ENCODE measurements at regions not wholly inside any gene's neighbourhood (a gene's known extent, or its start where the extent isn't known, plus 50 kb on each side); places are given as distances from the start of the nearest gene placed in this dataset.
"Not testable (repeated sequence)": the region's sequence is repeated elsewhere in the genome, so short reads cannot be mapped to it uniquely, and the experiment has no call there.

DNA sequence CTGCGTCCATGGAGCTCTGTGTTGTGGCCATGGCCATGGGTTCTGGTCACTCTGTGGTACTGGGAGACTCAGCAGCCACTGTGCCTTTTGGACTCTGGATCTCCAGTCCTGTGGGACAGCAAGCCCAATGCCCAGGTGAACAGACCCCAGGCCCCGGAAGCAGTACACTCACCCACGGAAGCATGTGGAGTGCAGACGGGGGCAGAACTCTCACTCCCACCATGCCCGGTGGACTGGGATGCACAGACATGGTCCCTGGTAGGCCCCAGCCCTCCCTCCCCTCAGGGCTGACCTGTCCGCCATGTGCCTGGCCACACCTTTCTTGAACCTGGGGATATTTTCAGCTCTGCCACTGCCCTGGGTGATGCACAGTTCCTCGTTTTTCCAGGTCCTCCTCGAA is 163.3 kb downstream of the URI1 start:
- no peak for DNase-seq

DNA sequence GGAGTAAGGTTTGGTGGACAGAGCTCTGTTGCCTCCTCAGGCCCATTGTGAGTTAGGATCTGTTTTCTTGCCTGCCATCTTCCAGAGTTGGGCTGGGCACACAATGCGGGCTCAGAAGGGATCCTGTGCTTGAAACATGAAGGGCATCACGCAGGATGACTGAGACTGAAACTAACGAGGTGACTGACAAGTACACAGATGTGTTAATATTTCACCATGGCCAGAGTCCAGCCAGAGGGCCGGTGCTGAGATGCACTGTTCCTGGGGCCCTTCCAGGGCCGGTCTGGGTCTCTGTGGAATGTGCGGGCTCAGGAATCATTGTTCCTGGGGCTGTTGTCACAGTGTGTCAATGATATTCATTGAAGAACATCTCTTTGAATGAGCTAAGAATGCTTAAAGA is 163.7 kb downstream of the URI1 start:
- no peak for DNase-seq

DNA sequence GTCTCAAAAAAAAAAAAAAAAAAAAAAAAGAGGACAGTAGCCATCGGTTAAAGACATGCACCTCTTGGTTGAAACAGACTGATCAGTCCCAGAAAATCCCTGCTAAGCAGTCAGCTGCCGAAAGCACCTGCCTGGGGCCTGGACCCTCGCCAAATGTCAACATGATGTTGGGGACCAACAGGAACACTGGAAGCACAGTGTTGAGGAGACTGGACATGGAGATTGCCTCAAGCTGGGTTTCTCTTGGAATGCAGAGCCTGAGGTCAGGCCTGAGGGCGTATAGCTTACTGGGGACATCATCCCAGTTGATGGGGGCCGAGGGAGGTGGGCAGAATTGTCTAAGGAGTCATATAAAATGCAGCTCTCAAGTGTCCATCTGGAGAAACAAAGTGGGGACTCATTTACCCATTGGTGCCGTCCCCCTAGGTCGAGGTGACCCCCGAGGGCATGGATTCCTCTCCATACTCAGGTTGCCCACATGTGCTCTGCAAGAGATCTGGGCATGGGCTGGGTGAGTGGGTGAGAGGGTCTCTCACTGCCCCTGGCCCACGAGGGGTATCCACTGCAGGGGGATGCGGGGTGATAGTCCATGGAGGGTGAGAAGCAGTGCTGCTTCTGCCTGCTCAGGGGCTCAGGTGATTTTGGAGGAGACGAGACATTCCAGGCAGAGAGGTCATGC is 164.5 kb downstream of the URI1 start:
- no peak for DNase-seq

DNA sequence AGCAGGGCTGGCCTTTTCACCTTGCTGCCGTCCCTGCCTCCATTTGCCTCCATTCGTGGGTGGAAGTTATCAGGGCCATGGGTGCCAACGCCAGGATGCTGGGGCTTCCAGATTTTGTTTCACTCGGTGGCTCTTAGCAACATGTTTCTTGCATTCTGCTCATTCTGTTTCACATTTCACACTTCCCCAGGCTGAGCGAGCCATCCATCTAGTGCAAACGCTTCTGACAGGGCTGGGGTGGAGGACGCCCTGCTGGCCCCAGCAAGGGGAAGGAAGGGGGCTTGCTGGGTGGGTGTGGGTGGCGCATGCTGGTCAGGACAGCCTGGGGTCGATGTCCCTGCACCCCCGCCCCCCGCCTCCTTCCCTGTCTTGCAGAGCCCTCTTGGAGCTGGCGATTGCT is 165.2 kb downstream of the URI1 start:
- DNase-seq = no peak

DNA sequence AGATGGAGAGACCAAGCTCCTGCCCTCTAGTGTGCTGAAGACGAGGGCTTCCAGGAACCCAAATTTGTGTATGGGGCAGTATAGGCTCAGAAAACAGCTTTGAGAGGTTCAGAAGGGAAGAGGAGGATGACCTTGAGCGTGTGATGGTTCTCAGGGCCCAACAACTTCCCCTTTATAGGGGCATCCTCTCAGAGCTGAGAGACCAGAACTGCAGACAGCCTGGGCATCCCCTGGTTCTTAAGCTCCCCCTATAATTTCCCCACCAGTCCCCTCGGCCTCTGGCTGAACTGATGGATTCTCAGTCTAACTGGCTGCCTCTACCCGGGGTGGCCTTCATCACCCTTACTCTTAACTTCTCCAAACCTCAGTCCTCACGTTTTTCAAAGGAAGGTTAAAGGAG is 167.5 kb downstream of the URI1 start:
- no peak for DNase-seq

DNA sequence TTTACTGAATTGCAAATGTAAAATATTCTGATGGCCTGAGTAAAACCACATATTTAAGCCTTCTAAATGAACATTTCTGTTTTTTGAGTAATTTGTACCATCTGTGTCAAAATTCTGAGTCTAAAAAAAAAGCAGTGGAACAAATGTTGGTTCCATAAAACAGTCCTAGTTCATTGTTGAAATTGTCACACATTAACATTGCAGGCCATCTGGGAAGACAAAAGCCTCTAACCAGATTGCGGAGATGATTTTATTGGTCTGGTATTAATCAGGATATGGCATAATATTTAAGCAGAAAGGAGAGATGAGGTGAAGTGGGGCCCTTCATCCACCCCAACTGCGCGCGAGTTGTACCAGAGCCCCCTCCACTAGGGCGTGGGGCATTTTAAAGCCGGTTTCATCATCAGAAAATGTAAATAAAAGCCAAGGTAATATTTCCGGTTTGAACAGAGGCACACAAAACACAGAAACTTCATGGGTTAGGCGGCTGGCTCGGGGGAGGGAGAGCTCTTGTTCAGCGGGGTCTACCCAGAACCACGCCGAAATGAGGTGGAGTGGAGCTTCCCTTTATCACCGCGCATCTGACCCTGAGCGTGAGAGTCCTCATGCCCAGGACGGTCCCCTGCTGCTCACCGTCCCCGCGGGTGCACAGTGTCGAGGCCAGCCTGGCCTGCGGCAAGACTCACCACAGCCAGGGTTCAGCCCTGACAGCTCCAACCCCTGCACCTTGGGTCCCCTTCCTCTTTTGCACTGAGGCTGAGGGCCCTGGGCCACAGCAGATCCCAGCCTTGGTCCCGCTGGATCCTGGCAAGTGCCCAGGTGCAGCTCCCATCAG is 169.2 kb downstream of the URI1 start:
- DNase-seq = no peak

DNA sequence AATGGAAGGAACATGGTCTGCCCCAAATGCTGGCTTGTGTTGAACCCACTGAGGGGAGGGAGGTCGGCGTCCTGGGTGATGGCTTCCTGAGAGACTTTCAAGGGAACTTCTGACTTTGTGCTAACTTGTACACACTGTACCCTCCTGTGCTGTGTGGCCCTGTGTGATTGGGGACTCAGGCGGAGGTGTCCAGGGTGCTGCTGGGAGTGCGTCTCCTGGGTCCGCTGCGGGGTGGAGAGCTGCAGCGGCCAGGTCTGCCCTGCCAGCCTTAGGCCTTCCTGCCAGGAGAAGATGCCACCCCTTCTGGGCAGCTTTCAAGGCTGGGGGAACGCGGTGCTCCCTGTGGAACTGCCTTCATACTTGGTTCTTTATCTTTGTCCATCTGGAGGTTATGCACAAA is 170.1 kb downstream of the URI1 start:
- no peak for DNase-seq

DNA sequence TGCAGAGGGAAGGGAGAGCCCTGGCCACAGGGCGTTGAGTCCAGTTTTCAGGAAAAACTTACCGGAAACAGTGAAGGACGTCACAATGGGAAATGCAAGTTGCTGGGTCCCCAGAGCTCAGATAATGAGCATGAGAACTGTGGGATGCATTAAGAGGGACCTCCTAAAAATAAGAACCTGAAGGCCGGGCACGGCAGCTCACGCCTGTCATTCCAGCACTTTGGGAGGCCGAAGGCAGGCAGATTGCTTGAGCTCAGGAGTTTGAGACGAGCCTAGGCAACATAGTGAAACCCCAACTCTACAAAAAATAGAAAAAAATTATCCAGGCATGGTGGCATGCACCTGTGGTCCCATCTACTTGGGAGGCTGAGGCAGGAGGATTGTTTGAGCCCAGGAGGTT is 170.6 kb downstream of the URI1 start:
- DNase-seq = no peak

DNA sequence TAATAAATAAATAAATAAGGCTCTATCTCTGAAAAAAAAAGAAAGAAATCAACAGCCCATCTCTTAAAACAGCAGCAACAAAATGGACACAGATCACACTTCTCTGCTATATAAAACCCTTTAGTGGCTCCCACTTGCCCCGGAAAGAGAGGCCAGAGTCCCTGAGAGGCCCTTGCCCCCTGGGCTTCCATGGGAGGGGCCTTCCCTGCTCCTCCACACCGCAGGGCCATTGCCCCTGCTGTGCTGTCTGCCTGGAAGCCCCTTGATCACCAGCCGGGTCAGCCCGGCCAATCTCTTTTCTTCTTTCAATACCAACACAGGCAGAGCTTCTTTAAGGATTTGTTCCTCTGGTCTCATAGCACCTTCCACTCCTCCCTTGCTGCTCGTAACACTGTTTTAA is 171.1 kb downstream of the URI1 start:
- no peak for DNase-seq

DNA sequence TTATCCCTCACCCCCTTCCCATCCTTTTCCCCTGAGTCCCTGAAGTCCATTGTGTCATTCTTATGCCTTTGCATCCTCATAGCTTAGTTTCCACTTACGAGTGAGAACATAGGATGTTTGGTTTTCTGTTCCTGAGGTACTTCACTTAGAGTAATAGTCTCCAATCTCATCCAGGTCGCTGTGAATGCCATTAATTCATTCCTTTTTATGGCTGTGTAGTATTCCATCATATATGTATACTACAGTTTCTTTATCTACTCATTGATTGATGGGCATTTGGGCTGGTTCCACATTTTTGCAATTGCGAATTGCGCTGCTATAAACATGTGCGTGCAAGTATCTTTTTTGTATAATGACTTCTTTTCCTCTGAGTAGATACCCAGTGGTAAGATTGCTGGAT is 172.1 kb downstream of the URI1 start:
- not testable (repeated sequence) for DNase-seq

DNA sequence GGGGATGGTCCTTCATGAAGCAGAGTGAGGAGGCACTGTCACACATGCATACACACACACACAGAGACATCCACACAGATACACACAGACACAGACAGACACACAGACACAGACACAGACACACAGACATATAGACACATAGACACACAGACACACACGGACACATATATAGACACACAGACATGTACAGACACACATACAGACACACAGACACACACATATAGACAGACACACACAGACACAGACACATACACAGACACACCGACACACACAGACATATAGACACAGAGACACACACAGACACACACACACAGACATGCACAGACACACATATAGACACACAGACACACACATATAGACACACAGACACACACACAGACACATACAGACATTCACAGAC is 173.9 kb downstream of the URI1 start:
- DNase-seq = no peak

DNA sequence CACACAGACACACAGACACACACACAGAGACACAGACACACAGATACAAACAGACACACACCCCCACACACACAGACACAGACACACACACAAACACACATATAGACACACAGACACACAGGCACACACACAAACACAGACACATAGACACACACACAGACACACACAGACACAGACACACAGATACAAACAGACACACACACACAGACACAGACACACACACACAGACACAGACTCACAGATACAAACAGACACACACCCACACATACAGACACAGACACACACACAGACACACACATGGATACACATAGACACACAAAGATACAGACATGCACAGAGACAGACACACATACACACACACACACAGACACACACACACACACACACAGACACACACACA is 174.5 kb downstream of the URI1 start:
- DNase-seq = no peak

DNA sequence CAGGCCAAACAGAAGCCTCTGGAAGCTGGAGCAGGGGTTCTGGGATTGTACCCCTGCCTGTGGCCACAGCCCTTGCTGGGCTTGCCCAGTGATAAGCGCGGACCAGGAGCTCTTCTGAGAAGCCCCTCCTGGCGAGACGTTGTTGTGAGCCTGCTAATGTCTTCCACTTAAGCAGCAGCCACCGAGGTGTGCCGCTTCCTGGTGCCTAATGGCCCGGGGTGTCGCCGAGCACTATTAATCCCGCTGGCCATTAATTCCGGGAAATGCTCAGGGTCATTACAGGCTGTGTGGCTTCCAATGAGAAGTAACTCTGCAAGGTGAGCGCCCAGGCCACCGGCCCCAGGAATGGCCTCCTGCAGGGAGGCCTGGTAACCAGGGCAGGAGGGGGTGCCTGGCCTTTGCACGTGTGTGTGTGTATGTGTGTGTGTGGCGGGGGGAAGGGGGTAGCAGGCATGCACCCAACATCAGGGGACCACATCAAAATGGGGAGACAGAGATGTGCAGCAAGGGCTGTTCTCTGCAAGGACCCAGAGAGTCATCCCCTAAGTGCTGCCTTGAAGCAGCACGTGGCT is 175.0 kb downstream of the URI1 start:
- DNase-seq = no peak

DNA sequence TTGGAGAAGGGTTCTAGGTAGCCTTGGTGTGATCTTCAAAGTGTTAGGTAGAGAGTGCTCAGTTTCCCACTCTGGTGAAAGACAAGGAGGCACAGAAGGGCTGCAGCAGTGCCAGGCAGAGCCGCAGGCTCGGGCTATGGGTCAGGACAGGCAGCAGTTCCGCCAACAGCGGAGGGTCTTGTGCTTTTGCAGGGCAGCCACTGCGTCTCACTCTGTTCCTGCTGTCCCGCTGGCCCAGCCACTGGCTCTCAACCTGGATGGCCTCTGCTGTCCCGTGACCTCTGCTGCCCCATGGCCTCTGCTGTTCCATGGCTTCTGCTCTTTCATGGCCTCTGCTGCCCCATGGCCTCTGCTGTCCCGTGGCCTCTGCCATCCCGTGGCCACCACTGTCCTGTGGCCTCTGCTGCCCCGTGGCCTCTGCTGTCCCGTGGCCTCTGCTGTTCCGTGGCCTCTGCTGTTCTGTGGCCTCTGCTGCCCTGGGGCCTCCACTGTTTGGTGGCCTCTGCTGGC is 175.7 kb downstream of the URI1 start:
- no peak for DNase-seq

DNA sequence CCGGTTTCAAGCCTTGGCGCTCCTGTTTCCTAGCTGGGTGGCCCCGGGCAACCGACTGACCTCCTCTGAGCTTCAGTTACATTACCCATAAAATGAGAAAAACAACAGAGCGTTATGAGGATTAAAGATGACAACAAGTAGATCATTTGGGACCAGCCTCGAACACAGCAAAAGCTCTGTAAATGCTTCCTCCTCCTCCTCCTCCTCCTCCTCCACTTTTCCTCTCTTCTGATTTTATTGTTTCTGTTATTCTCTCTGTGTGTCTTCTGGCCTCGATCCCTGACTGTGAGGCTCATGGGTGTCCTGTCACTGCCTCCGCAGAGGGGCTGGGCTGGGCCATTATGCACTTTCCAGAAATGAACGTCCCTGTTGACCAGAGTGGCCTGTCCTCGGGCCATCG is 176.2 kb downstream of the URI1 start:
- no peak for DNase-seq

DNA sequence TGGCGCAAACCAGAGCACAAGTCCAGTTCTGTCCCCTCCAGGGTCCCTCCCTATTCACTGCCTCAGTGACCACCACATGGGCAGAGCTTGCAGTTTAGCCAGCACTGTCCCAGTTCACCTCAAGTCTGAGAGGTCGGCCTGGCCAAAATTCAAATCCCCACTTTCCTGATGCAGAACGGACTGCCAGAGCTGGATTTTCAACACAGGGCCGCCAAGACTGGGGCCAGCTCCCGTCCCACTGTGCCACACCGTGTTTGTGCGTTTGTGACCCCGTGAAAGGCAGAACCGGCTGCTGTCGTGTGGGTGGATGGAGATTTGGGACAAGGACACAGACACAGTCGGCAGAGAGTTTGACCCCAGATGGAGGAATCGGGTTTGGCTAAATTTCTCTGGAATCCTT is 176.7 kb downstream of the URI1 start:
- DNase-seq = no peak

DNA sequence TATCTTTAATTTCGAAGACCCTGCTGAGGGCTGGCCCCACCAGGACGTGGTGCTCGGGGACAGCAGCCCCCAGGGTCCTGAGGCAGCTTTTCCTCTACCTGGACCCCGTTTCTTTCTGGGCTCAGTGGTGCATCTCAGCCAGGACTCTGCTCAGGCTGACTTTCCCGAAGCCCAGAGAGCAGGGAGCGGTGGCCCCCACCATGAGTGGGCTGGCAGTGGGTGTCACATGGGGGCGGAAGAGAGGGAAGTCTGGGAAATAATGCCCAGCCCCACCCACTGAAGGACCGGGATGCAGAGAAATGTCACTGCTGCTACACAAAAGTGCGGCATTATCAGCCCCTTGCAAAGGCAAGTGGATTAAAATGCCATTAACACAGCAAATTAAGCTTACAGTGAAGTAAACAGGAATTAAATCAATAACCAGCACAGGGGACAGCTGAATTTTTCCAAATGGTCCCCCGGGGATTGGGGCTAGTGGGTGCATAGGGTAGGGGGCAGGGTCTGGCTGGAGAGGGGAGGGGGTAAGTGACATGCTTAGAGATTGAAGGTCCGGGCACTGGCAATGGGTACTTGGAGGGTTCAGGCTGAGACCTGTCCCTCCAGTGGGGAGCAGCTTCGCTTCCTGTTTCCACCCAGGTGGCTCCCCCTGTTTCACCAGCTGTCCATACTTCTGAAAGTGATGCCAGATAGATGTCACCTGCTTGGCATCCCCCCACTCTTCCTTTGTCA is 177.3 kb downstream of the URI1 start:
- DNase-seq = no peak

DNA sequence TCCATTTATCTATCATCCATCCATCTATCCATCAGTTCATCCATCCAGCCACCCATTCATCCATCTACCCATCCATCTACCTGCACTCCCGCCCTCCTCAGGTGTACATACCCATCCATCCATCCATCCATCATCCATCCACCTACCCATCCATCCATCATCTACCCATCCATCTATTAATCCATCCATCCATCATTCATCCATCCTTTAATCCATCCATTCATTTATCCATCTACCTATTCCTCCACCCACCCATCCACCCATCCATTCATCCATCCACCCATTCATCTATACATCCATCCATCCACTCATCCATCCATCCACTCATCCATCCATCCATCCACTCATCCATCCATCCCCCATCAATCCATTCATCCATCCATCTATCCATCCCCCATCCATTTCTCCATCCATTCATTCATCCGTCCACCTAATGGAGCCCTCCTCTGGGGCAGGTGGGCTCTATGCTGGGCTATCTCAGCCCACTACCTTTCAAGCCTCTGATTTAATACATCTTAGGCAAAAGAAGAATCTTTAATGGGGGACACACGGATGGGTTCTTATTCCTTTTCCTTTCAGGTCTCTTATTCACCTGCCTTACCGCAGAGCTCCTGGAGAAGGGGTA is 178.9 kb downstream of the URI1 start:
- DNase-seq = no peak

DNA sequence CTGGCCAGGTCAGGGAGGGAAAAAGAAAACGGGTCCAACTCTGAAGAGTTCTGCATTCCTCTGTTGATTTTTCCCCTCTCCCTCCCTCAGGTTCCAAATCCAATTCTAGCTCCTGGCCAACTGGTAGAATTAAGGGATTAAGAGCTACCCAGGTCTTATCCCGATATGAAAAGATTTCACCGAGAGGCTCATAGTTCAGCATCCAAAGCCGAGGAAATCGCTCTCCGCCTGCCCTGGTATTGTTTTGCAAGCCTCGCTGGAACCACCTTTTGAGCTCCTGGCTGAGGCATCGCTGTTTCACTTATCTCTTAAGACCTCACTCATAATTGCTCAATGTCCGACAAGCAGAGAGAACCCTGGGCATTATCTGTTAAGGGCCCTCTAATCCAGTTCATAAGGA is 180.4 kb downstream of the URI1 start:
- no peak for DNase-seq

DNA sequence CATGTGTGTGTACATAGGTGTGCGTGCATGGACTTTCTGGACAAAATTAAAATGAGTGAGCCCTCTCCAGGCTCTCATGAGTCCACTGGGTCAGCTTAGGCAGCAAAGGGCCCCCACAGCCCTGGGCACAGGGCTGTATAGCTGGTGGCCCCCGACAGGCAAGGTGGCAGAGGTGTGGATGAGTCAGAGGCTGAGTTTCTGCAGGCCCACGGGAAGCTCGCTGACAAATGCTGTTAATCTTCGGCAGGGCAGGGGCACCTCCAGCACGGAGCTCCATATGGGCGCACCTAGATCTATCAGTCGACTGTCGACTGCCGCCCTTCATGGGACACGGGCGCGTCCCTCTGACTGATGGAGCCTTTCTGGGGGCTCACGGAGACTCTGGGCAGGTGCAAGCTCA is 181.1 kb downstream of the URI1 start:
- no peak for DNase-seq

DNA sequence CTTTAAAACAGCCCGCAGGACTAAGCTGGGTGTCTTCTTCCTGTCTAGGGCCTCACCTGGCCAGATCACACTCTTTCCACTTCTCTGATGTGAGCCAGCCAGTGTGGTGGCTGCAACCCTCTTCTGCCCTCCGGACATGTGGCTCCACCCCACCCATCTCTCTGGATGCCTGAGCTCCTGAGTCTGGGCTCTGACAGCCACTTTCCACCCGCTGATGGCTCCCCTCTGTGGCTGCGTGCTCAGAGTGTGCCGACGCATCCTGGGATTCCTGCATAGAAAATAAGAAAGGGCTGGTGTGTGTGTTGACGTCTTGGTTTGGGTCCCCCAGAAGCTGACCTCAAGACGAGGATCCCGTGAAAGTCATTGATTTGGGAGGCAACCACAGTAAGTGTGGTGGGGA is 181.6 kb downstream of the URI1 start:
- no peak for DNase-seq

DNA sequence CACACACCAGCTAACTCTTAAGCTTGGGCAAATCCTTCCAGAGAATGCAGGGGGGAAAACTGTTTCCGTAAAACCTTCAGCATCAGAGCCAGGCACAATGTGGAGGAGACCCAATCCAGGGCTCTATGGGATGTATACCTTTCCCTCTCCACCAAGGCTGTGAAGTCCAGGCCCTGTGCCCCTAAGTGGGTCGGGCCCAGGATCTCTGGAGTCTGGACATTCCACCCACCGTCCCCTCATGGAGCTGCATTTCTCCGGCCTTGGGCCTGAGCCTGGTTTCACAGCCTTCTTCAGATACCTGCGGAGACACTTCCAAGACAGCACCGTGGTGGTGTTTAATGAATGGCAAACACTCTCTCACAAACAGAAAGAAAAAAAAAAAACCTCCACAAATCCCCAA is 186.2 kb downstream of the URI1 start:
- DNase-seq = no peak
